HepG2 (cell line): ENCODE measurements at regions not wholly inside any gene's neighbourhood (a gene's known extent, or its start where the extent isn't known, plus 50 kb on each side); places are given as distances from the start of the nearest gene placed in this dataset.

Source experiments
- ARID3A ChIP-seq: IDR thresholded peaks from 2 replicates; pipeline ENCODE4 v1.6.1; 2012; ENCODE audit warnings: low read depth, low read length, improper control_type of control experiment
- ARID5B ChIP-seq: IDR thresholded peaks from 2 replicates; pipeline ENCODE4 v1.4.0; 2020; ENCODE audit warnings: mild to moderate bottlenecking, missing genetic modification reagents
- E2F2 ChIP-seq: sonication (generic); formaldehyde crosslinking; IDR thresholded peaks from 2 replicates; pipeline ENCODE4 v1.4.0; 2020; ENCODE audit warnings: missing genetic modification reagents, borderline replicate concordance
- ELF3 ChIP-seq: IDR thresholded peaks from 2 replicates; pipeline ENCODE4 v1.6.1; 2016; ENCODE audit warnings: missing genetic modification reagents, missing compliant biosample characterization
- HNF4A ChIP-seq: sonication (generic); formaldehyde crosslinking; IDR thresholded peaks from 2 replicates; pipeline ENCODE4 v1.4.0; 2020; ENCODE audit warnings: missing genetic modification reagents
- KDM2A ChIP-seq: sonication (generic); formaldehyde crosslinking; IDR thresholded peaks from 2 replicates; pipeline ENCODE4 v1.4.0; 2020; ENCODE audit warnings: low read depth, missing genetic modification reagents, borderline replicate concordance
- LBX2 ChIP-seq: sonication (generic); formaldehyde crosslinking; IDR thresholded peaks from 2 replicates; pipeline ENCODE4 v1.5.0; 2020; ENCODE audit warnings: missing genetic modification reagents, mild to moderate bottlenecking, borderline replicate concordance
- POLR2G ChIP-seq: fragments of 200-400 bp; formaldehyde crosslinking; IDR thresholded peaks from 2 replicates; pipeline ENCODE4 v1.6.1; 2018; ENCODE audit warnings: mild to moderate bottlenecking, low read depth, low read length, moderate library complexity
- RXRB ChIP-seq: IDR thresholded peaks from 2 replicates; pipeline ENCODE4 v1.6.1; 2016; ENCODE audit warnings: borderline replicate concordance, missing genetic modification reagents, missing compliant biosample characterization
- SALL1 ChIP-seq: sonication (generic); formaldehyde crosslinking; IDR thresholded peaks from 2 replicates; pipeline ENCODE4 v1.8.0; 2022; ENCODE audit warnings: mild to moderate bottlenecking, missing genetic modification reagents
- SMAD3 ChIP-seq: sonication (generic); formaldehyde crosslinking; IDR thresholded peaks from 2 replicates; pipeline ENCODE4 v1.4.0; 2020; ENCODE audit warnings: missing genetic modification reagents
- SOX13 ChIP-seq, 3 experiments: fragments of 450-650 bp in 1 of 3; sonication (generic) in 1 of 3; formaldehyde crosslinking in 1 of 3; IDR thresholded peaks in 2 of 3; conservative IDR thresholded peaks in 1 of 3; 2 replicates each; pipeline versions ENCODE4 v1.5.0 to v1.6.1; 2016 to 2020; ENCODE audit warnings: antibody characterized with exemption in 1 of 3, mild to moderate bottlenecking in 1 of 3, missing compliant biosample characterization in 1 of 3, missing genetic modification reagents in 1 of 3, moderate library complexity in 1 of 3
- YEATS2 ChIP-seq: sonication (generic); formaldehyde crosslinking; IDR thresholded peaks from 2 replicates; pipeline ENCODE4 v1.4.0; 2020; ENCODE audit warnings: missing genetic modification reagents, borderline replicate concordance
- ZMYM4 ChIP-seq: sonication (generic); formaldehyde crosslinking; IDR thresholded peaks from 2 replicates; pipeline ENCODE4 v1.8.1; 2023; ENCODE audit warnings: mild to moderate bottlenecking, missing genetic modification reagents
- ZNF263 ChIP-seq: sonication (generic); formaldehyde crosslinking; IDR thresholded peaks from 2 replicates; pipeline ENCODE4 v1.4.0; 2020; ENCODE audit warnings: missing genetic modification reagents
- ZNF441 ChIP-seq: sonication (generic); formaldehyde crosslinking; IDR thresholded peaks from 2 replicates; pipeline ENCODE4 v1.7.0; 2021; ENCODE audit warnings: missing genetic modification reagents, borderline replicate concordance
- ZSCAN31 ChIP-seq: sonication (generic); formaldehyde crosslinking; IDR thresholded peaks from 2 replicates; pipeline ENCODE4 v1.5.0; 2020; ENCODE audit warnings: low read depth, mild to moderate bottlenecking, missing genetic modification reagents

- TF ChIP-seq SALL1 (CRISPR knock-in tag) (peak; percentile 55), ZNF263 (peak; percentile 81), E2F2 (CRISPR knock-in tag) (no peak), ARID5B (CRISPR knock-in tag) (peak; percentile 57), ZSCAN31 (no peak), HNF4A (no peak), ELF3 (CRISPR knock-in tag) (0 out of 2 replicates have a peak, but pooled peaks have one; percentile 16), ZMYM4 (CRISPR knock-in tag) (no peak), POLR2G (no peak), ARID3A (no peak), LBX2 (CRISPR knock-in tag) (no peak), YEATS2 (no peak), RXRB (CRISPR knock-in tag) (peak; percentile 45; the same call in 1 of the 2 replicates), SOX13 (IDR thresholded peaks at IDR 0.05) (no peak), SOX13 (CRISPR knock-in tag; conservative IDR thresholded peaks at IDR 0.05 in 1 of 2, IDR thresholded peaks at IDR 0.05 in 1 of 2) (peak in 1 of 2 experiments; percentile 44; a peak in 1 of 4 replicates), ZNF441 (CRISPR knock-in tag) (no peak), KDM2A (CRISPR knock-in tag) (no peak), SMAD3 (CRISPR knock-in tag) (no peak)
- TF ChIP-seq, all 625 proteins: peak for 30
These were observed 112.2 kb downstream of the BCOR start (continued) for GRCh38 chrX:39985551-39985950.
